Adrenal gland (tissue), 9 donors: ENCODE measurements at regions not wholly inside any gene's neighbourhood (a gene's known extent, or its start where the extent isn't known, plus 50 kb on each side); places are given as distances from the start of the nearest gene placed in this dataset.

Experiments
- DNase-seq, 7 donors: peaks; one replicate each; pipeline ENCODE4 v3.0.0-alpha.2; 2019 to 2020
- H3K27ac ChIP-seq, 5 donors: fragments of 200-600 bp; sonication (generic) in 4 of 5; 1 replicate in 3 of 5; 2 replicates in 2 of 5; pipeline versions ENCODE4 v1.5.1 to v1.8.0; 2016 to 2020; ENCODE audit warnings: mild to moderate bottlenecking in 1 of 5
- H3K27me3 ChIP-seq: fragments of 200-600 bp; 2 replicates; pipeline ENCODE4 v1.8.0; 2021
- H3K36me3 ChIP-seq, 2 donors: fragments of 200-600 bp; replicated peaks in 1 of 2; 1 replicate in 1 of 2; 2 replicates in 1 of 2; pipeline versions ENCODE4 v1.5.1 to v1.8.0; 2018 to 2022
- H3K4me1 ChIP-seq, 2 donors: fragments of 200-600 bp; replicated peaks in 1 of 2; 1 replicate in 1 of 2; 2 replicates in 1 of 2; pipeline versions ENCODE4 v1.5.1 to v1.8.0; 2018 to 2021
- H3K4me3 ChIP-seq, 4 donors: fragments of 200-600 bp; sonication (generic) in 3 of 4; one replicate each; pipeline ENCODE4 v1.5.1; 2016 to 2018
- H3K9me3 ChIP-seq, 3 donors: fragments of 200-600 bp; sonication (generic) in 1 of 3; replicated peaks in 1 of 3; 1 replicate in 2 of 3; 2 replicates in 1 of 3; pipeline versions ENCODE4 v1.5.1 to v1.8.0; 2016 to 2021
- CTCF ChIP-seq, 6 experiments: fragments of 450-650 bp in 4 of 6; fragments of 200-600 bp in 2 of 6; sonication (generic) in 1 of 6; IDR thresholded peaks; 1 replicate in 5 of 6; 2 replicates in 1 of 6; pipeline versions ENCODE4 v1.5.1 to v1.8.0; 2016 to 2021; ENCODE audit warnings: antibody characterized with exemption in 6 of 6, mild to moderate bottlenecking in 2 of 6, moderate library complexity in 1 of 6
- POLR2A ChIP-seq, 2 donors: fragments of 450-650 bp; IDR thresholded peaks; one replicate each; pipeline ENCODE4 v1.6.1; 2017; ENCODE audit warnings: antibody characterized with exemption in 2 of 2, mild to moderate bottlenecking in 2 of 2, moderate library complexity in 1 of 2
- WGBS, 4 donors: extraction: QIAGEN DNeasy Blood & Tissue Kit in 2 of 4; methylation state at CpG; one replicate each; pipeline versions ENCODE4 v1.1.5 to v1.1.7; 2013 to 2017; 5-methylcytosine and 5-hydroxymethylcytosine counted together
- intact Hi-C, 2 donors: fragments of 100-400 bp; cut with DNase I; formaldehyde crosslinking; loops; one replicate each; pipeline versions ENCODE4 v1.14.1 to v1.15.0; 2022 to 2023
- donor health status: healthy with polysubstance abuse.
- donor health status: Bipolar disorder and iron deficiency.
- donor health status: DM: yes; HTN: yes; CAD: no.
- donor health status: DM: no; HTN: no; CAD: no.
- donor health status: DM: no; HTN: no; CAD: no.

DNA sequence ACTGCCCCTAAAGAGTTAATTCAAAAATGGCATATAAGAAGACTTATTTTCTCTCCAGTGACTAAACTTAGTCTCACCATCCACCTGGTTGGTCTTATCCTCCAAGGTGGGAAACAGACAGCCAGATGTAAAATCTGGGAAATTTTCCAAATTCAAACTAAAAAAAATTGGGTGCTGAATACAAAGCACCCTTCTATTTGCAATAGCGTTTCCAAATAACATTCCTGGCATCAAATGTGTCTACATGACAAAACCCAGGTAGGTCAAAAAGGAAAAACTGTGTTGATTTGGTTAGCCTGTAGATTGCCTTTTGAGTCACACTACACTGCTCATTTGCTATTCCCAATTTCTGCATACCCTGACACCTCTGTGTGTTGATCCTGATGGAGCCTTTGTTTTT lies 252.2 kb downstream of the NR2F1-AS1 start:
- WGBS, 4 donors, result 58 to 78% (median 72%) methylated on average over 1 of the region's 1 CpG
- Histone ChIP-seq H3K4me1 (no peaks in the 10 kb centered on the region), H3K27ac (no peak overlapping the region), H3K27me3 (no peaks in the 10 kb centered on the region), H3K9me3 (no peaks in the 10 kb centered on the region), H3K4me3 (no peak overlapping the region), H3K36me3 (no peaks in the 10 kb centered on the region)
- no peak for TF ChIP-seq POLR2A (IDR thresholded peaks at IDR 0.05)
- TF ChIP-seq CTCF (IDR thresholded peaks at IDR 0.05), result no peak
- intact Hi-C loops, result no loop called here
- DNase-seq, result no peak

DNA sequence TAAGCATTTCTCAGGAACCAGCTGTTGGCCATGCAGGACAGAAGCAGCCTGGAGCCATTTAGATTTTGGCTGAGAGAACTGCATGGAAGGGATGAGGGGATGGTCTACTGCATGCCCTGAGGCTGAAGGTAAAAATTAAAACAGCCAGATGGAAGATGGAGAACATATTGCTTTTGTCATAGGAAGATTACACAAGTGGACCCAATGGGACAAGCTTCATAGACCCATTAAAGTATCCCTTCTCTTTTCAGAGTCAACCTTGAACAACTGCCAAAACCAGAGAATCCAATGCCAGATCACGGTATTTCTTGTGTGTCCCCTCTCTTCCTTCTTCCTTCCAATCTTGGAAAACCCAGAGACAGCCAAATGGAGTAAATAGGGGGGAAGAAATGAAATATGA lies 253.4 kb downstream of the NR2F1-AS1 start:
- Histone ChIP-seq H3K9me3 (no peaks in the 10 kb centered on the region), H3K4me3 (no peak overlapping the region), H3K36me3 (no peaks in the 10 kb centered on the region), H3K4me1 (no peaks in the 10 kb centered on the region), H3K27me3 (no peaks in the 10 kb centered on the region), H3K27ac (no peak overlapping the region)
- DNase-seq, result no peak
- 11 to 36% (median 31%) methylated on average over 1 of the region's 1 CpG for WGBS, 4 donors
- TF ChIP-seq POLR2A (IDR thresholded peaks at IDR 0.05) (no peak), CTCF (IDR thresholded peaks at IDR 0.05) (no peak)
- intact Hi-C loops, result no loop called here

DNA sequence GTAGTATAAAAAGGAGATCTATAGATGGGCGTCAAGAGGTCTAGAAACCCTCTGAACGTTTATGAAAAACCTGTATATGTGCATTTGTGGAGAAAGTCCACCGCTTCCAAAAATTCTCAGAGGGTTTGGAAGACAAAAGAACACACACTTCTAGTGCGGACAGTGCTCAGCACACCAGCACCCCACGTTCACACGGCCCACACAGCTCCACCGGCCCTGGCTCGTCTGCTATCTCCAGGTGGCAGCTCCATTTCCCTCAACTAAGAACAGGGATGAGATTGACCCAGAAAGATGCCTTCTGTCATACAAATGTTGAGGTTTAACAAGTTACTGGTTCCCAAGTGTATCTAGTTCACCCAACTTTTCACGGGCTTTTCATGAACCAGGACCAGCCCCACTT lies 255.1 kb downstream of the NR2F1-AS1 start:
- DNase-seq, result no peak
- TF ChIP-seq CTCF (IDR thresholded peaks at IDR 0.05) (no peak), POLR2A (IDR thresholded peaks at IDR 0.05) (no peak)
- Histone ChIP-seq H3K9me3 (no peaks in the 10 kb centered on the region), H3K36me3 (no peaks in the 10 kb centered on the region), H3K4me3 (no peak overlapping the region), H3K27ac (no peak overlapping the region), H3K4me1 (no peaks in the 10 kb centered on the region), H3K27me3 (no peaks in the 10 kb centered on the region)
- 92 to 96% (median 94%) methylated on average over 9 of the region's 9 CpGs for WGBS, 4 donors
- intact Hi-C loops, result no loop called here

- intact Hi-C loops, result no loop called here
These were observed 257.8 kb downstream of the NR2F1-AS1 start for GRCh38 chr5:93322974-93323860.

More at GRCh38 chr5:93322974-93323860, 257.8 kb downstream of the NR2F1-AS1 start:
- no peaks in the 10 kb centered on the region for H3K4me1 ChIP-seq
- H3K27ac ChIP-seq, result no peak overlapping the region
- no peak overlapping the region for H3K4me3 ChIP-seq
- H3K36me3 ChIP-seq, result no peaks in the 10 kb centered on the region
- H3K27me3 ChIP-seq, result no peaks in the 10 kb centered on the region
- TF ChIP-seq POLR2A (IDR thresholded peaks at IDR 0.05) (no peak), CTCF (IDR thresholded peaks at IDR 0.05) (no peak)
- H3K9me3 ChIP-seq, result no peaks in the 10 kb centered on the region
- 84 to 87% (median 85%) methylated on average over 8 of the region's 8 CpGs for WGBS, 4 donors
- DNase-seq, result no peak
